K562 (cell line): ENCODE measurements at regions not wholly inside any gene's neighbourhood (a gene's known extent, or its start where the extent isn't known, plus 50 kb on each side); places are given as distances from the start of the nearest gene placed in this dataset.

ENCODE experiments used
- ATF3 ChIP-seq, 2 experiments: fragments of 450-650 bp in 1 of 2; sonication (generic) in 1 of 2; formaldehyde crosslinking in 1 of 2; IDR thresholded peaks in 1 of 2; conservative IDR thresholded peaks in 1 of 2; 2 replicates each; pipeline versions ENCODE4 v1.6.1 to v1.8.1; 2016 to 2023; ENCODE audit warnings: mild to moderate bottlenecking in 2 of 2, moderate library complexity in 2 of 2, inconsistent platforms in 1 of 2, missing genetic modification reagents in 1 of 2
- BCL6 ChIP-seq: fragments of 250-450 bp; sonication (Bioruptor Pico); IDR thresholded peaks from 2 replicates; pipeline ENCODE4 v1.4.0; 2020
- ESRRA ChIP-seq: fragments of 450-650 bp; IDR thresholded peaks from 2 replicates; pipeline ENCODE4 v1.6.1; 2014; ENCODE audit warnings: low read depth, mild to moderate bottlenecking, moderate library complexity, borderline replicate concordance
- EZH2 ChIP-seq: IDR thresholded peaks from 2 replicates; pipeline ENCODE4 v1.6.1; 2012; ENCODE audit warnings: low read depth, mild to moderate bottlenecking, inconsistent platforms, low read length, borderline replicate concordance
- FOSL1 ChIP-seq: fragments of 200-800 bp; sonication (Bioruptor generic); conservative IDR thresholded peaks from 2 replicates; pipeline ENCODE4 v1.6.1; 2016; ENCODE audit warnings: missing genetic modification characterization, missing compliant biosample characterization
- FOXK1 ChIP-seq: sonication (generic); formaldehyde crosslinking; IDR thresholded peaks from 2 replicates; pipeline ENCODE4 v1.8.0; 2022; ENCODE audit warnings: missing genetic modification reagents, mild to moderate bottlenecking, borderline replicate concordance
- MCM7 ChIP-seq, 2 experiments: fragments of 450-650 bp; IDR thresholded peaks; 2 replicates each; pipeline ENCODE4 v1.6.1; 2016 to 2018
- PCBP2 ChIP-seq: fragments of 200-400 bp; formaldehyde crosslinking; IDR thresholded peaks from 2 replicates; pipeline ENCODE4 v1.6.1; 2018; ENCODE audit warnings: low read length, low read depth, mild to moderate bottlenecking, moderate library complexity; ENCODE audit not compliant: poor library complexity, severe bottlenecking
- POLR2AphosphoS5 ChIP-seq: IDR thresholded peaks from 2 replicates; pipeline ENCODE4 v1.6.1; 2011; ENCODE audit warnings: mild to moderate bottlenecking, low read depth, low read length, moderate library complexity; ENCODE audit not compliant: control insufficient read depth, insufficient read depth
- PRDM10 ChIP-seq: fragments of 450-650 bp; IDR thresholded peaks from 2 replicates; pipeline ENCODE4 v1.6.1; 2018; ENCODE audit not compliant: partially characterized antibody
- PTBP1 ChIP-seq: fragments of 200-400 bp; formaldehyde crosslinking; IDR thresholded peaks from 2 replicates; pipeline ENCODE4 v1.6.1; 2017; ENCODE audit warnings: low read depth, low read length
- SIN3A ChIP-seq, 2 experiments: fragments of 150-350 bp in 1 of 2; IDR thresholded peaks; 2 replicates each; pipeline ENCODE4 v1.6.1; 2011 to 2016; ENCODE audit warnings: borderline replicate concordance in 2 of 2, low read depth in 2 of 2, low read length in 2 of 2, mild to moderate bottlenecking in 2 of 2, moderate library complexity in 2 of 2; ENCODE audit not compliant: control insufficient read depth in 1 of 2
- STAT5A ChIP-seq: IDR thresholded peaks from 2 replicates; pipeline ENCODE4 v1.6.1; 2012; ENCODE audit warnings: low read length, inconsistent platforms, borderline replicate concordance
- TEAD4 ChIP-seq, 2 experiments: sonication (generic) in 1 of 2; formaldehyde crosslinking in 1 of 2; IDR thresholded peaks; 2 replicates each; pipeline versions ENCODE4 v1.6.1 to v1.8.0; 2012 to 2022; ENCODE audit warnings: borderline replicate concordance in 1 of 2, inconsistent platforms in 1 of 2, low read length in 1 of 2, mild to moderate bottlenecking in 1 of 2, missing genetic modification reagents in 1 of 2
- XRCC4 ChIP-seq: IDR thresholded peaks from one replicate; pipeline ENCODE4 v1.6.1; 2011; ENCODE audit not compliant: insufficient read depth, insufficient read length; ENCODE audit errors: extremely low read depth
- ZBTB8A ChIP-seq: fragments of 450-650 bp; IDR thresholded peaks from 2 replicates; pipeline ENCODE4 v1.6.1; 2018; ENCODE audit warnings: mild to moderate bottlenecking, moderate library complexity; ENCODE audit not compliant: partially characterized antibody
- ZNF124 ChIP-seq: sonication (generic); formaldehyde crosslinking; IDR thresholded peaks from 2 replicates; pipeline ENCODE4 v1.8.1; 2022; ENCODE audit warnings: missing genetic modification reagents
- ZNF384 ChIP-seq: IDR thresholded peaks from 2 replicates; pipeline ENCODE4 v1.6.1; 2012; ENCODE audit warnings: low read depth, low read length, improper control_type of control experiment
- ZNF408 ChIP-seq: fragments of 250-450 bp; sonication (Bioruptor Pico); IDR thresholded peaks from 2 replicates; pipeline ENCODE4 v1.4.0; 2020; ENCODE audit warnings: low read depth, mild to moderate bottlenecking, moderate library complexity
- ZNF41 ChIP-seq: fragments of 250-450 bp; sonication (Bioruptor Pico); conservative IDR thresholded peaks from 2 replicates; pipeline ENCODE4 v1.4.0; 2020; ENCODE audit warnings: mild to moderate bottlenecking
- ZNF740 ChIP-seq, 3 experiments: fragments of 200-800 bp in 1 of 3; sonication (Bioruptor generic) in 1 of 3; sonication (generic) in 1 of 3; formaldehyde crosslinking in 1 of 3; IDR thresholded peaks; 2 replicates each; pipeline versions ENCODE4 v1.6.1 to v1.8.0; 2016 to 2022; ENCODE audit warnings: mild to moderate bottlenecking in 2 of 3, missing compliant biosample characterization in 2 of 3, missing genetic modification characterization in 2 of 3, missing genetic modification reagents in 1 of 3

GRCh38 chr1:65687428-65688214, 105.1 kb upstream of the PDE4B start (continued):
- no peak for TF ChIP-seq ZNF740 (CRISPR knock-in tag; IDR thresholded peaks at IDR 0.05)
- no peak for TF ChIP-seq ZNF740 (tag; IDR thresholded peaks at IDR 0.05)
- no peak for TF ChIP-seq ATF3 (IDR thresholded peaks at IDR 0.05)
- 0 out of 2 replicates have a peak, but pooled peaks have one; percentile 36 for TF ChIP-seq ATF3 (CRISPR knock-in tag; conservative IDR thresholded peaks at IDR 0.05)
- 0 out of 2 replicates have a peak, but pooled peaks have one; percentile 35 for TF ChIP-seq FOXK1 (CRISPR knock-in tag)
- TF ChIP-seq ZBTB8A = no peak
- peak; percentile 63; the same call in 1 of the 2 replicates for TF ChIP-seq FOSL1
- no peak for TF ChIP-seq ZNF408 (CRISPR knock-in tag)
- no peak for TF ChIP-seq MCM7 (IDR thresholded peaks at IDR 0.05)
- TF ChIP-seq SIN3A (IDR thresholded peaks at IDR 0.05; ENCODE audit: borderline replicate concordance in 2 of 2, control insufficient read depth in 1 of 2, low read depth in 2 of 2, low read length in 2 of 2) = no peak
- no peak for TF ChIP-seq STAT5A
- no peak for TF ChIP-seq PTBP1
- no peak for TF ChIP-seq XRCC4
- TF ChIP-seq ZNF124 (CRISPR knock-in tag) = no peak
- no peak for TF ChIP-seq EZH2
- TF ChIP-seq ESRRA = peak; percentile 64; the same call in 1 of the 2 replicates
- TF ChIP-seq PRDM10 = no peak
- TF ChIP-seq PCBP2 = no peak
- TF ChIP-seq TEAD4 (IDR thresholded peaks at IDR 0.05; ENCODE audit: low read length) = peak; percentile 78; the same call in 1 of the 2 replicates
- no peak for TF ChIP-seq TEAD4 (CRISPR knock-in tag; IDR thresholded peaks at IDR 0.05; ENCODE audit: borderline replicate concordance)
- TF ChIP-seq POLR2AphosphoS5 = peak; percentile 38; the same call in 1 of the 2 replicates
- no peak for TF ChIP-seq ZNF384
- no peak for TF ChIP-seq BCL6 (CRISPR knock-in tag)
- no peak for TF ChIP-seq ZNF41 (CRISPR knock-in tag)
